MM.1S (cell line): ENCODE measurements at regions not wholly inside any gene's neighbourhood (a gene's known extent, or its start where the extent isn't known, plus 50 kb on each side); places are given as distances from the start of the nearest gene placed in this dataset.

ENCODE experiments used
- DNase-seq: peaks from one replicate; pipeline ENCODE4 v3.0.0-alpha.2; 2015
- H2AFZ ChIP-seq: fragments of 300-600 bp; sonication (generic); 2 replicates; pipeline ENCODE4 v1.6.0; 2016; ENCODE audit warnings: antibody characterized with exemption, low read length
- H3F3A ChIP-seq: fragments of 300-600 bp; sonication (generic); 2 replicates; pipeline ENCODE4 v1.6.1; 2016; ENCODE audit warnings: mild to moderate bottlenecking, antibody characterized with exemption, low read length, moderate library complexity, mixed read lengths; ENCODE audit not compliant: insufficient read depth
- H3K27ac ChIP-seq: fragments of 300-600 bp; sonication (generic); 2 replicates; pipeline ENCODE4 v1.5.1; 2016; ENCODE audit warnings: mild to moderate bottlenecking, low read length
- H3K27me3 ChIP-seq: fragments of 300-600 bp; sonication (generic); replicated peaks from 2 replicates; pipeline ENCODE4 v1.6.0; 2016; ENCODE audit warnings: low read length; ENCODE audit not compliant: insufficient read depth
- H3K36me3 ChIP-seq: fragments of 300-600 bp; sonication (generic); replicated peaks from 2 replicates; pipeline ENCODE4 v1.6.1; 2016; ENCODE audit warnings: mild to moderate bottlenecking, low read length, mixed read lengths; ENCODE audit not compliant: insufficient read depth
- H3K4me1 ChIP-seq: fragments of 300-600 bp; sonication (generic); 2 replicates; pipeline ENCODE4 v1.6.1; 2016; ENCODE audit warnings: low read length, mixed read lengths
- H3K4me2 ChIP-seq: fragments of 300-600 bp; sonication (generic); 2 replicates; pipeline ENCODE4 v1.6.0; 2016; ENCODE audit warnings: low read depth, low read length
- H3K4me3 ChIP-seq: fragments of 300-600 bp; sonication (generic); 2 replicates; pipeline ENCODE4 v1.5.1; 2016; ENCODE audit warnings: low read length, mixed read lengths
- H3K79me2 ChIP-seq: fragments of 300-600 bp; sonication (generic); 2 replicates; pipeline ENCODE4 v1.6.1; 2016; ENCODE audit warnings: mixed run types, low read length, mixed read lengths
- H3K9ac ChIP-seq: fragments of 300-600 bp; sonication (generic); 2 replicates; pipeline ENCODE4 v1.6.1; 2016; ENCODE audit warnings: low read length, mixed read lengths
- H3K9me2 ChIP-seq: fragments of 300-600 bp; sonication (generic); replicated peaks from 2 replicates; pipeline ENCODE4 v1.6.1; 2016; ENCODE audit warnings: mild to moderate bottlenecking, low read length, mixed read lengths; ENCODE audit not compliant: insufficient read depth
- H3K9me3 ChIP-seq: fragments of 300-600 bp; sonication (generic); replicated peaks from 2 replicates; pipeline ENCODE4 v1.6.1; 2016; ENCODE audit warnings: mild to moderate bottlenecking, low read length, mixed read lengths; ENCODE audit not compliant: insufficient read depth
- H4K20me1 ChIP-seq: fragments of 300-600 bp; sonication (generic); 2 replicates; pipeline ENCODE4 v1.6.1; 2016; ENCODE audit warnings: mild to moderate bottlenecking, low read length, moderate library complexity, mixed read lengths; ENCODE audit not compliant: insufficient read depth
- EZH2 ChIP-seq: fragments of 300-600 bp; sonication (generic); optimal IDR thresholded peaks from 2 replicates; pipeline ENCODE3; 2017; ENCODE audit warnings: low read depth, mild to moderate bottlenecking, antibody characterized with exemption, low read length, mixed read lengths
- EZH2phosphoT487 ChIP-seq: fragments of 300-600 bp; sonication (generic); IDR thresholded peaks from 2 replicates; pipeline ENCODE4 v1.6.1; 2018; ENCODE audit warnings: antibody characterized with exemption, low read length
- TF ChIP-seq, protein P1 (sequence below): fragments of 300-600 bp; sonication (generic); IDR thresholded peaks from 2 replicates; pipeline ENCODE4 v1.5.1; 2016; ENCODE audit warnings: antibody characterized with exemption, low read length, mixed read lengths

GRCh38 chr15:100775581-100776185, 103.9 kb upstream of the ALDH1A3 start:
- Histone ChIP-seq H3K4me2 (no peak overlapping the region), H4K20me1 (no peaks in the 10 kb centered on the region), H3K9ac (no peak overlapping the region), H3K36me3 (no peaks in the 10 kb centered on the region), H3K27me3 (0 out of 2 replicates have a peak, but pooled peaks cover 3% of the 10 kb centered on the region), H3K9me3 (no peaks in the 10 kb centered on the region), H3F3A (no peaks in the 10 kb centered on the region), H3K9me2 (no peaks in the 10 kb centered on the region), H3K27ac (no peak overlapping the region), H3K4me3 (no peak overlapping the region), H2AFZ (no peak overlapping the region), H3K79me2 (no peaks in the 10 kb centered on the region), H3K4me1 (no peaks in the 10 kb centered on the region)
- TF ChIP-seq, protein P1, sequence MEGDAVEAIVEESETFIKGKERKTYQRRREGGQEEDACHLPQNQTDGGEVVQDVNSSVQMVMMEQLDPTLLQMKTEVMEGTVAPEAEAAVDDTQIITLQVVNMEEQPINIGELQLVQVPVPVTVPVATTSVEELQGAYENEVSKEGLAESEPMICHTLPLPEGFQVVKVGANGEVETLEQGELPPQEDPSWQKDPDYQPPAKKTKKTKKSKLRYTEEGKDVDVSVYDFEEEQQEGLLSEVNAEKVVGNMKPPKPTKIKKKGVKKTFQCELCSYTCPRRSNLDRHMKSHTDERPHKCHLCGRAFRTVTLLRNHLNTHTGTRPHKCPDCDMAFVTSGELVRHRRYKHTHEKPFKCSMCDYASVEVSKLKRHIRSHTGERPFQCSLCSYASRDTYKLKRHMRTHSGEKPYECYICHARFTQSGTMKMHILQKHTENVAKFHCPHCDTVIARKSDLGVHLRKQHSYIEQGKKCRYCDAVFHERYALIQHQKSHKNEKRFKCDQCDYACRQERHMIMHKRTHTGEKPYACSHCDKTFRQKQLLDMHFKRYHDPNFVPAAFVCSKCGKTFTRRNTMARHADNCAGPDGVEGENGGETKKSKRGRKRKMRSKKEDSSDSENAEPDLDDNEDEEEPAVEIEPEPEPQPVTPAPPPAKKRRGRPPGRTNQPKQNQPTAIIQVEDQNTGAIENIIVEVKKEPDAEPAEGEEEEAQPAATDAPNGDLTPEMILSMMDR: no peak
- TF ChIP-seq EZH2phosphoT487 (no peak), EZH2 (no peak)
- DNase-seq: no peak

DNA sequence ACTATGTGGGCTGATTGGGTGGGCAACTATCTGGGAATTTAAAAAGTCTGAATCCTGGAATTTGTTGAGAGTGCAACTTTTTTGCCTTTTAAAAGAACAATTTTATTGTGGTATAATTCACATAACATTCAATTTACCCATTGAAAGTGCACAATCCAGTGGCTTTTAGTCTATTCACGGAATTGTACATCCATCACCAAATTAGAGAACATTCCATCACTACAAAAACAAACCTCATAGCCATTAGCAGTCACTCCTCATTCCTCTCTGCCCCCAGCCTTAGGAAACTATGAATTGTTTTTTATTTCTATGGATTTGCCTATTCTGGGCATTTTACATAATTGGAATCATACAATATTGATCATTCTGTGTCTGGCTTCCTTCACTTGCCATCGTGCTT, 101.8 kb upstream of the ALDH1A3 start:
- TF ChIP-seq, protein P1: no peak
- no peak for TF ChIP-seq EZH2phosphoT487
- TF ChIP-seq EZH2: no peak
- no peaks in the 10 kb centered on the region for H3K4me1 ChIP-seq
- H3K9me3 ChIP-seq: no peaks in the 10 kb centered on the region
- 0 out of 2 replicates have a peak, but pooled peaks cover 3% of the 10 kb centered on the region for H3K27me3 ChIP-seq
- H3K4me3 ChIP-seq: no peak overlapping the region
- no peak overlapping the region for H3K4me2 ChIP-seq
- H3K79me2 ChIP-seq: no peaks in the 10 kb centered on the region
- H3K36me3 ChIP-seq: no peaks in the 10 kb centered on the region
- H3K9me2 ChIP-seq: no peaks in the 10 kb centered on the region
- no peak overlapping the region for H2AFZ ChIP-seq
- no peak overlapping the region for H3K9ac ChIP-seq
- no peak overlapping the region for H3K27ac ChIP-seq
- H4K20me1 ChIP-seq: no peaks in the 10 kb centered on the region
- no peaks in the 10 kb centered on the region for H3F3A ChIP-seq
- no peak for DNase-seq

DNA sequence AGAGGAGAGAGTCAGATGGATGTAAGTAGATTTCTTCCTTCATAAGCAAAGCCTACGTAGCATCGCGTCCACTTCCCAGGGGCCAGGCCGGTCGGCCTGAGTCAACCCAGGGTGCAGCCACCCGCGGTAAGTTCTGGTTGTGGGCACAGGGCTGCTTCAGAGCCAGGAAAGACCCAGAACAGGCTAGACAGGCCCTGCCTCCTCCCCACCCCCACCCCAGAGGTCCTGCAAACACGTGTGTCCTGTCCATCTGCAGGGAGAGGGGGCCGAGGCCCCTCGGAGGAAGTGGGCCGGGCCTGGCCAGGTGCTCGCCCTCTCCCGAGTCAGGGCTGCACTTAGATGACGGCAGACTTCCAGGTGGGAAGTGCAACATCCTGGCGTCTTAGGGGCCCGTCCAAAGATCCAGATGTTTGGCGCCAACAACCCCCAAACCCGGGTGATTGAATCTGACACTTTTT, 100.8 kb upstream of the ALDH1A3 start:
- no peak for TF ChIP-seq EZH2
- TF ChIP-seq EZH2phosphoT487: no peak
- TF ChIP-seq, protein P1: no peak
- Histone ChIP-seq H3K27ac (no peak overlapping the region), H3K9me2 (no peaks in the 10 kb centered on the region), H3K4me3 (no peak overlapping the region), H3K9ac (no peak overlapping the region), H3K4me2 (no peak overlapping the region), H3F3A (no peaks in the 10 kb centered on the region), H3K27me3 (0 out of 2 replicates have a peak, but pooled peaks cover 3% of the 10 kb centered on the region), H3K36me3 (no peaks in the 10 kb centered on the region), H3K4me1 (no peaks in the 10 kb centered on the region), H2AFZ (no peak overlapping the region), H4K20me1 (no peaks in the 10 kb centered on the region), H3K9me3 (no peaks in the 10 kb centered on the region), H3K79me2 (no peaks in the 10 kb centered on the region)
- DNase-seq: no peak
